ENCODE measurements at regions not wholly inside any gene's neighbourhood (a gene's known extent, or its start where the extent isn't known, plus 50 kb on each side); places are given as distances from the start of the nearest gene placed in this dataset.
A peak's percentile ranks its signal among the peaks of the same experiment; 100 is the strongest.

DNA sequence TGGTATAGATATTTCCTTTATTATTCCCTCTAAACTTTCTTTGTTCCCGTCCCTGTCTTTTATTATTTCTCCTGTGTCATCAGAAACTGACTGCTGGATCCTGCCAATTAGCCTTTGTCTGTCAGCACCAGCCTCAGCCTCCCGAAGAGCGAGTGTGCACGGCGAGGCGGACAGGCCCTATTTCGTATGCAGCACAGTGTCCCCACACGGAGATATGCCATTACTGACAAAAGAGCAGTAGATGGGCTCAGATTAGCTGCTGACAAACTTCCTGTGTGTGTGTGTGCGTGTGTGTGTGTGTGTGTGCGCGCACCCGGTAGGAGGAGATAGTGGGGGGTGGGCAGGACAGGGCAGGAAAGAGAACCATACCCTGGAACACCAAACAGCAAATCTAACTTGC, 99.5 kb upstream of the ZFP64 start:
- DNase-seq (ENCODE audit: low read depth in 3 of 3, low spot score in 2 of 3), result no peak

DNA sequence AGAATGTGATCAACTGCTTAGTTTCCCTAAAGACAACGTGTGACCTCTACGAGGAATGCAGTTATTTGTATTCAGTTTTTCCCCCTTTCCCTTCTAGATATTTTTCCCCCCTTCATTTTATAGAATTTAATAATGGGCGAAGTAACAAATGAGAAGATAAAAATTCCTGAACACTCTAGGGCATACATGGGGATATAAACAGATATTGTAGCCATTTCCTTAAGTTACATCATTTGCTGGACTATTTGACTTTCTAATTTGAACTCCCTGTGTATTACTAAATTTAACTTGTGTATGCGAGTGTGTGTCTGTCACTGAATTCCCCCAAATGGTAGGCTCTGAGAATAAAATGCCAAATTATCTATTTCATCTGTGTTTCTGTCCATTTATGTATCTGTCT, 99.0 kb upstream of the ZFP64 start:
- DNase-seq (ENCODE audit: low read depth in 3 of 3, low spot score in 2 of 3), result no peak

- no peak for DNase-seq (ENCODE audit: low read depth in 3 of 3, low spot score in 2 of 3)
Observed at GRCh38 chr20:52289956-52290565, 98.5 kb upstream of the ZFP64 start.

DNA sequence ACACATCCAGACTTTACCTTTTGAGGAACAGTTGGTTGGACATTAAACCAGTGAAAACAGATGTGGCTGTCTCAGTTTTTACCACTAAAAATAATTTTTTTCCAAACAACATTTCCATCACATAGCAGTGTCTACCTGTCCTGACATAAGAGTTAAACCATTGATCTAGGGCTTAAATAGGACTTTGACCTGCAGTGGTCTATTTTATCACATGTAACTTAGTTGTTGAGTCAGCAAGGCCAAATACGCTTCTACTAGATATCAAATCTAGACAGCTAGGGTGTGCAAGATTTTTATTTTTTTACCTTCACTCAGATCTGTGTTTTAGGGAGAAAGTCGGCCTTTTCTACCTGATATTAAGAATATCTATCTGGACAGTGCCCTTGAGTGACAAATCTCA, 88.8 kb upstream of the ZFP64 start:
- DNase-seq (ENCODE audit: low read depth in 3 of 3, low spot score in 2 of 3), result no peak

GRCh38 chr20:52279706-52280105, 88.1 kb upstream of the ZFP64 start:
- DNase-seq (ENCODE audit: low read depth in 3 of 3, low spot score in 2 of 3), result no peak

DNA sequence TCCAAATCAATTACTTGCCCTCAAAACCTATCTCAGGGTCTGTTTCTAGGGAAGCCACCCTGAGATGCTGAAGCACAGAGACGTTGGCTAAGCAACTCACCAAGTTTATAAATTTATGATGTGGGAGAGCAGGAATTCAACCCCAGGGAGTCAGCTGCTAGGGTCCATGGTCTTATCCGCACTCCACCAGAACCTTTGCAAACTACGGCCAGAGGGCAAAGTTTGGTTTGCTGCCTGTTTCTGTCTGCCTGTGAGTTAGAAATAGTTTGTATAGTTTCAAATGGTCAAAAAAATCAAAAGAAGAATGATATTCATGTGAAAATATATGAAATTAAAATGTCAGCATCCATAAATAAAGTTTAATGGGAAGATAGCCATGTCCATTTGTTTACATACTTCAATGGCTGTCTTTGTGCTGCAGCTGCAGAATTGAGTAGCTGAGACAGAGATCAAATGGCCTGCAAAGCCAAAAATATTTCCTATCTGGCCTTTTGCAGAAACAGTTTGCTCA, 83.7 kb upstream of the ZFP64 start:
- DNase-seq (ENCODE audit: low read depth in 3 of 3, low spot score in 2 of 3), result peak; percentile 41 to 61 (median 49)

DNA sequence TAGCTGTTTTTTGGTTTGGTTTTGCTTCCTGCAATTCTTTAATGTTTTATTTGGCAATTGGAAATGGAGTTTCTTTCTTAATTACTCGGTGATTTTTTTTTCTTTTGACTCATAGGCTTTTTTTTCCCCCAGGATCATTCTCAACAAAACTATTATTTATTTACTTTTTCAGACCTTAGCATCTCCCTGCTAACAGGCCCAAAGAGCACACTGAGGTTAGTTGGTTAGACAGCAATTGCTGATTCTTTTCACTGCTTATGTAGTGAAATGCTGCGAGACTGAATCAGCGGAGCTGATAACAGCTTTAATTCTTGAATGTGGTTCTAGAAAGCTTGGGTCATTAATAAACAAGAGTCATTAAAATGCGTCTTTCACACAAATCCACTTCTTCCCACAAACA, 79.1 kb upstream of the ZFP64 start:
- DNase-seq (ENCODE audit: low read depth in 3 of 3, low spot score in 2 of 3), result peak in 1 of 3 donors; percentile 17

DNA sequence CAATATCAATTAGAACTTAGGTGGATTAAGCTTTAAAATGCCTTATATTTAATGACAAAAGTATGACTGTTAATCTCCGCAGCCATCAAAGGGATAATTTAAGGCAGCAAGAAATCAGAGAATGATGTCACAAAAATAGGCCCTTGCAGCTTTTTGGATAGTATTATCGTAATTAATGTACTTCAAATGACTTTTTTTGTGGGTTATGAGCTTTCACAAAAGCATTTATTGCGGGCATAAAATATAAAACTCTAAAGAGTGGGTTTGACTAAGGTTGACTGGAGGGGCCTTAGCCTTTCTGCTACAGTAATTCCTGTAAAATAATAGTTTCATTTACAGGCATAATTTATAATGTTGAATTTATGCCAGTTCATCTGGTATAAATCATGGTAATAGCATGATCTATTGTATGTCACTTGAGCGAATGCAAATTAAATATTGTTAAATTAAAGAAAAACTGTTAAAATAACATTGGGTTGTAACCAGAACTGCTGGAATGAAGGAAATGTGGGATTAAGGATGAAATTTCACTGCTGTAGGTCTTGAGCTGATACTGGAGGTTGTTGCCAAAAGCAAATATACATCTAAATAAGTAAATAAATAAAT, 78.5 kb upstream of the ZFP64 start:
- DNase-seq (ENCODE audit: low read depth in 3 of 3, low spot score in 2 of 3), result peak; percentile 47 to 69 (median 49)

- DNase-seq (ENCODE audit: low read depth in 3 of 3, low spot score in 2 of 3), result no peak
Observed at GRCh38 chr20:52269321-52269720, 77.7 kb upstream of the ZFP64 start.

- no peak for DNase-seq (ENCODE audit: low read depth in 3 of 3, low spot score in 2 of 3)
Observed at GRCh38 chr20:52268184-52268749, 76.7 kb upstream of the ZFP64 start.

GRCh38 chr20:52267418-52267817, 75.8 kb upstream of the ZFP64 start:
- no peak for DNase-seq (ENCODE audit: low read depth in 3 of 3, low spot score in 2 of 3)

DNA sequence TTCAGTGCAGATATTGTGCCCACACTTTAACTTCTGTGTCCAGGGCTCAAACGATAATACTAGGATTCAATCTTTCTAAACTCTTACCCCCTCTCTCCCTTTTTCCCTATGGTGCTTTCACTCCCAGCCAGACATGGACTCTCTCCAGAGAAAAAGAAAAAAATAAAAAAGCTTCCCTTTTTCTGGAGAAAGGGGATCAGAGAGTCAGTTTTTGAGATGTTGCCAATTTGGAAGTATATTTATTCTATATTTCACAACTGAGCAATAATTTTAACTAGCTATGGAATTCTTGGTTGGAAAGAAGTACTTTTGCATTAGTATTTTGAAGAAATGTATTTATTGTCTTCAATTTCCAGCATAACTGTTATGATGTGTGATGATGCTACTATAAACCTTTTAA, 72.2 kb upstream of the ZFP64 start:
- no peak for DNase-seq (ENCODE audit: low read depth in 3 of 3, low spot score in 2 of 3)

- DNase-seq (ENCODE audit: low read depth in 3 of 3, low spot score in 2 of 3), result no peak
Observed at GRCh38 chr20:52261792-52262191, 70.2 kb upstream of the ZFP64 start.

DNA sequence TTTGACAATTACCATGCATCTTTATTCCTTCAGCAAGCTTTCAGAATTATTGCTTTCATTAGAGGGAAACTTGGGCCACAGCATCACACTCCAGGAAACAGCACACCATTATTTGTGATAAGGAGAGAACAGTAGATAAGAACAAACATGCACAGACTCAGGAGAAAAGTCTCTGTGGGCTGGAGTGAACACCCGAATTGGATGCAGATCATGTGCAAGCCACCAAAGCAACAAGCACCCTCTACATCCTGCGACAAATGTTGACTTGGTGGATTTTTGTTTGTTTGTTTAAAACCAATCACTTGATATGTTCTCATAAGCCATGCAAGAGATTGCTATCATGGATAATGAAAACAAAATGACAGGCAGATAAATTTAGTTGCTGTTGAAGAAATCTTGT, 67.7 kb upstream of the ZFP64 start:
- no peak for DNase-seq (ENCODE audit: low read depth in 3 of 3, low spot score in 2 of 3)

- no peak for DNase-seq (ENCODE audit: low read depth in 3 of 3, low spot score in 2 of 3)
Observed at GRCh38 chr20:52256454-52256853, 64.9 kb upstream of the ZFP64 start.

- no peak for DNase-seq (ENCODE audit: low read depth in 3 of 3, low spot score in 2 of 3)
Observed at GRCh38 chr20:52252664-52253063, 61.1 kb upstream of the ZFP64 start.

GRCh38 chr20:52251827-52252226, 60.2 kb upstream of the ZFP64 start:
- no peak for DNase-seq (ENCODE audit: low read depth in 3 of 3, low spot score in 2 of 3)

- no peak for DNase-seq (ENCODE audit: low read depth in 3 of 3, low spot score in 2 of 3)
Observed at GRCh38 chr20:52251136-52251700, 59.6 kb upstream of the ZFP64 start.

- DNase-seq (ENCODE audit: low read depth in 3 of 3, low spot score in 2 of 3), result no peak
Observed at GRCh38 chr20:52247548-52247947, 56.0 kb upstream of the ZFP64 start.

DNA sequence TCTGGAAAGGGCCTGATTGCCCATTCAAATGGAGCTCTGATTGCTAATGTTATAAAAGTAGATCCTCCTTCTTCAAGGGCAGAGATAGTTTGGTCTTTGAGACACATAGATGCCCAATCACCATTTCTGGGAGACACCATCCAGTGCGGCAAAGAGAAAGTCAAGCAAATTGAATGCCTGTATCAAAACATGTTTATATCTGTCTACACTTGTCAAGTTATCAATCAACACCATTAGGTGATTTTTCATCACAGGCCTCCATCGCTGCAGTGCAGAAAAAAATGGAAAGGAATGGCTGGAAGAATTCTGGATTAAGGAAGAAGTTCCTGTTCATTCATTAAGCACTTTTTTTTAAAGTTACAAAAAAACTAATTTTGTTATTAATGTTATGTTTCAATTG, 54.8 kb upstream of the ZFP64 start:
- no peak for DNase-seq (ENCODE audit: low read depth in 3 of 3, low spot score in 2 of 3)

- no peak for DNase-seq (ENCODE audit: low read depth in 3 of 3, low spot score in 2 of 3)
Observed at GRCh38 chr20:52244702-52245101, 53.1 kb upstream of the ZFP64 start.
